ENCODE measurements at regions not wholly inside any gene's neighbourhood (a gene's known extent, or its start where the extent isn't known, plus 50 kb on each side); places are given as distances from the start of the nearest gene placed in this dataset.
"Not testable (repeated sequence)": the region's sequence is repeated elsewhere in the genome, so short reads cannot be mapped to it uniquely, and the experiment has no call there.

DNA sequence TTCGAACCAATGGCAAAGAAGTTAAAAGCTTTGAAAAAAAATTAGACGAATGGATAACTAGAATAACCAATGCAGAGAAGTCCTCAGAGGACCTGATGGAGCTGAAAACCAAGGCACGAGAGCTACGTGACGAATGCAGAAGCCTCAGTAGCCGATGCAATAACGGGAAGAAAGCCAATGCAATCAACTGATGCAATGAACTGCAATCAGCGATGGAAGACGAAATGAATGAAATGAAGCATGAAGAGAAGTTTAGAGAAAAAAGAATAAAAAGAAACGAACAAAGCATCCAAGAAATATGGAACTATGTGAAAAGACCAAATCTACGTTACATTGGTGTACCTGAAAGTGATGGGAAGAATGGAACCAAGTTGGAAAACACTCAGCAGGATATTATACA is 52.6 kb upstream of the MRPS30 start:
- not testable (repeated sequence) for H3K4me1 ChIP-seq (ENCODE audit: low read depth, poor library complexity, severe bottlenecking); H3K36me3 ChIP-seq (ENCODE audit: insufficient read depth); H3K4me2 ChIP-seq; H3K79me2 ChIP-seq (ENCODE audit: insufficient read depth, low read depth); H3K9ac ChIP-seq; H3K27ac ChIP-seq; H3K27me3 ChIP-seq (ENCODE audit: insufficient read depth, low read depth); H4K20me1 ChIP-seq (ENCODE audit: insufficient read depth); H3K4me3 ChIP-seq (IDR thresholded peaks at IDR 0.05; ENCODE audit: insufficient read depth, low read depth, low read length); H2AFZ ChIP-seq (ENCODE audit: low read depth)

DNA sequence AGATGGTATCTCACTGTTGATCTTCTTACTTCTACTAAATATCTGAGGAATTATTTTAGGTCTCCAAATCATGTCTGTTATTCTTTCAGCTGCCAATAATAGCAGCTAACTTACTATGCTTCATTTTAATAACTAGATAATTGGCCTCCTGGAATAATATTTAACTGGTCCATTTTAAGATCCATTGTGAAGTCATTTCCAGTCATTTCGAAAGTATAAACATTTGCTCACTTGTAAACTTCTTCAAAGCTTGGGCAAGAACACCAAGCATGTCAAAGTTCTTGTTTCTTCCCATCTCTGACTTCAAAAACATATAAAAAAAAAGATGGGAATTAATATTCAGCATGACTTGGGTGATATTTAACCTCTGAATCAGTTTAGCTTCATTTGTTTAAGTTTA is 61.4 kb upstream of the MRPS30 start:
- no peak overlapping the region for H2AFZ ChIP-seq (ENCODE audit: low read depth)
- H3K27ac ChIP-seq, result no peak overlapping the region
- no peak overlapping the region for H3K9ac ChIP-seq
- no peaks in the 10 kb centered on the region for H3K4me1 ChIP-seq (ENCODE audit: low read depth, poor library complexity, severe bottlenecking)
- H3K27me3 ChIP-seq (ENCODE audit: insufficient read depth, low read depth), result no peaks in the 10 kb centered on the region
- TF ChIP-seq, protein P1, sequence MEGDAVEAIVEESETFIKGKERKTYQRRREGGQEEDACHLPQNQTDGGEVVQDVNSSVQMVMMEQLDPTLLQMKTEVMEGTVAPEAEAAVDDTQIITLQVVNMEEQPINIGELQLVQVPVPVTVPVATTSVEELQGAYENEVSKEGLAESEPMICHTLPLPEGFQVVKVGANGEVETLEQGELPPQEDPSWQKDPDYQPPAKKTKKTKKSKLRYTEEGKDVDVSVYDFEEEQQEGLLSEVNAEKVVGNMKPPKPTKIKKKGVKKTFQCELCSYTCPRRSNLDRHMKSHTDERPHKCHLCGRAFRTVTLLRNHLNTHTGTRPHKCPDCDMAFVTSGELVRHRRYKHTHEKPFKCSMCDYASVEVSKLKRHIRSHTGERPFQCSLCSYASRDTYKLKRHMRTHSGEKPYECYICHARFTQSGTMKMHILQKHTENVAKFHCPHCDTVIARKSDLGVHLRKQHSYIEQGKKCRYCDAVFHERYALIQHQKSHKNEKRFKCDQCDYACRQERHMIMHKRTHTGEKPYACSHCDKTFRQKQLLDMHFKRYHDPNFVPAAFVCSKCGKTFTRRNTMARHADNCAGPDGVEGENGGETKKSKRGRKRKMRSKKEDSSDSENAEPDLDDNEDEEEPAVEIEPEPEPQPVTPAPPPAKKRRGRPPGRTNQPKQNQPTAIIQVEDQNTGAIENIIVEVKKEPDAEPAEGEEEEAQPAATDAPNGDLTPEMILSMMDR (conservative IDR thresholded peaks at IDR 0.05; ENCODE audit: low read depth, low read length), result no peak
- no peaks in the 10 kb centered on the region for H4K20me1 ChIP-seq (ENCODE audit: insufficient read depth)
- H3K4me3 ChIP-seq (IDR thresholded peaks at IDR 0.05; ENCODE audit: insufficient read depth, low read depth, low read length), result no peak overlapping the region
- H3K4me2 ChIP-seq, result no peak overlapping the region
- H3K79me2 ChIP-seq (ENCODE audit: insufficient read depth, low read depth), result no peaks in the 10 kb centered on the region
- H3K36me3 ChIP-seq (ENCODE audit: insufficient read depth), result no peaks in the 10 kb centered on the region

DNA sequence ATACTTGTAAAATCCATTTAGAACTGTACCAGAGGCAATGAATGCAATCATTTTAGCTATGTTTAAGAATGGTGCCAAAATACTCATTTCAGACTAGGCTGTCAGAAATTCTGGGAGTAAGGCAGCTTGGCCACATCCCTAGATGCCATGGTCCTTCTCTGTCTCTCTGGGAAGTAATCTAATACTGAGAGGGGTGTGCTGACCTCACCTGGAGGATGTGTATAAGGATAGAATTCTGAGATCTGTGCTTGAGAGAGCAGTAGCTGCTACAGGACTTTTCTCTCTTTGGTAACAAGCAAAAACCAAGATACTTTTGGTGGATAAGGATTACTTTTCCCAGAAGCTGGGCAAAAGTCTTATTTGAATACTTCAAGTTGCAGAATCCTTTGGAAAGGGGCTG is 68.1 kb upstream of the MRPS30 start:
- Histone ChIP-seq H3K4me2 (no peak overlapping the region), H3K9ac (no peak overlapping the region), H3K79me2 (ENCODE audit: insufficient read depth, low read depth) (no peaks in the 10 kb centered on the region), H3K36me3 (ENCODE audit: insufficient read depth) (no peaks in the 10 kb centered on the region), H3K27ac (no peak overlapping the region), H3K27me3 (ENCODE audit: insufficient read depth, low read depth) (no peaks in the 10 kb centered on the region), H3K4me1 (ENCODE audit: low read depth, poor library complexity, severe bottlenecking) (no peaks in the 10 kb centered on the region), H3K4me3 (IDR thresholded peaks at IDR 0.05; ENCODE audit: insufficient read depth, low read depth, low read length) (no peak overlapping the region), H4K20me1 (ENCODE audit: insufficient read depth) (no peaks in the 10 kb centered on the region), H2AFZ (ENCODE audit: low read depth) (no peak overlapping the region)
- TF ChIP-seq, protein P1 (conservative IDR thresholded peaks at IDR 0.05; ENCODE audit: low read depth, low read length), result no peak

DNA sequence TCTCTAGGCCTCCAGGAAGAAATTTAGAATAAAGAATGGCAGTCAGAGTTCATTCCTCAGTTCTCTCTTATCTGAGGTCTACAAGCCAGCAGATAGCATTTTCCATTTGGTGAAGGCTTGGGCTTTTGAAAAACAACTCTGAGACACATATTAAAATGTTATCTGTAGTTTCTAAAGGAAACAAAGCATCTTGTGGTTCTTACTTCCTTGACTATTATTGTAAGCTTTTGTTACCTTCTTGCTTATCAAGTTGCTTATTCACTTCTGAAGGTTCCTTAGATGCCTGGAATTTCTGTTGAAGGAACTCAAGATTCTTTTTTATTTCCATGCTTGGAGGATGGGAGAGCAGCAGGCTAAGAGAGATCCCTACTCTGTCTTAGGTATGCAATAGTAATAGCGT is 79.2 kb upstream of the MRPS30 start:
- Histone ChIP-seq H3K27me3 (ENCODE audit: insufficient read depth, low read depth) (no peaks in the 10 kb centered on the region), H3K36me3 (ENCODE audit: insufficient read depth) (no peaks in the 10 kb centered on the region), H4K20me1 (ENCODE audit: insufficient read depth) (no peaks in the 10 kb centered on the region), H3K4me2 (no peak overlapping the region), H3K27ac (no peak overlapping the region), H3K4me3 (IDR thresholded peaks at IDR 0.05; ENCODE audit: insufficient read depth, low read depth, low read length) (no peak overlapping the region), H3K9ac (no peak overlapping the region), H2AFZ (ENCODE audit: low read depth) (no peak overlapping the region), H3K79me2 (ENCODE audit: insufficient read depth, low read depth) (no peaks in the 10 kb centered on the region), H3K4me1 (ENCODE audit: low read depth, poor library complexity, severe bottlenecking) (no peaks in the 10 kb centered on the region)
- TF ChIP-seq, protein P1 (conservative IDR thresholded peaks at IDR 0.05; ENCODE audit: low read depth, low read length), result no peak

DNA sequence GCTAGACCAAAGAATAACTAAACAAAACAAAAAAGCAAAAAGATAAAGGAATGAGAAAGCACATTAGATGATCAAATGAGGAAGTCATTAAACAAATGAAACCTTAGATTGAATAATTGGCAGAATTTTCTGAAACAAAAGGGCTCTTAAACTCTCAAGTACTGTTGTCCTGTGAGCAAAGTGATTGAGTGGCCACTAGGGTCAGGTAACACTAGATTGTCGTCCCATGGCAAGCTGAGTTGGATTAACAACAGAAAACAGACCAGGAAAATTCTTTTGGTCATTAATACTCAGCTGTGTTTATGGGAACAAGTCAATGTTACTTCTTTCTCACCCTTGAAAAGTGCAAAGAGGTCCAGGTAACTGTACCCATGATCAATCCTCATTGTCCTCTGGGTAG is 81.6 kb upstream of the MRPS30 start:
- H3K27ac ChIP-seq, result no peak overlapping the region
- H2AFZ ChIP-seq (ENCODE audit: low read depth), result no peak overlapping the region
- H3K4me2 ChIP-seq, result no peak overlapping the region
- no peak overlapping the region for H3K4me3 ChIP-seq (IDR thresholded peaks at IDR 0.05; ENCODE audit: insufficient read depth, low read depth, low read length)
- H3K9ac ChIP-seq, result no peak overlapping the region
- H3K36me3 ChIP-seq (ENCODE audit: insufficient read depth), result no peaks in the 10 kb centered on the region
- H4K20me1 ChIP-seq (ENCODE audit: insufficient read depth), result no peaks in the 10 kb centered on the region
- H3K4me1 ChIP-seq (ENCODE audit: low read depth, poor library complexity, severe bottlenecking), result no peaks in the 10 kb centered on the region
- H3K27me3 ChIP-seq (ENCODE audit: insufficient read depth, low read depth), result no peaks in the 10 kb centered on the region
- TF ChIP-seq, protein P1 (conservative IDR thresholded peaks at IDR 0.05; ENCODE audit: low read depth, low read length), result no peak
- H3K79me2 ChIP-seq (ENCODE audit: insufficient read depth, low read depth), result no peaks in the 10 kb centered on the region

Measured in KMS-11 (cell line).